ENCODE measurements at regions not wholly inside any gene's neighbourhood (a gene's known extent, or its start where the extent isn't known, plus 50 kb on each side); places are given as distances from the start of the nearest gene placed in this dataset.
A peak's percentile ranks its signal among the peaks of the same experiment; 100 is the strongest.

GRCh38 chr9:89554307-89555035 is 50.3 kb upstream of the GADD45G start:
- DNase-seq (ENCODE audit: low spot score) = no peak

GRCh38 chr9:89553451-89554010 is 51.3 kb upstream of the GADD45G start:
- no peak for DNase-seq (ENCODE audit: low spot score)

GRCh38 chr9:89550346-89550927 is 52.5 kb upstream of the SEMA4D start:
- no peak for DNase-seq (ENCODE audit: low spot score)

GRCh38 chr9:89549031-89549644 is 51.2 kb upstream of the SEMA4D start:
- DNase-seq (ENCODE audit: low spot score) = peak; percentile 83

- no peak for DNase-seq (ENCODE audit: low spot score)
These were observed 50.2 kb upstream of the SEMA4D start for GRCh38 chr9:89548071-89548638.

All from pons (tissue), 1 donor.